GM18507 (cell line): ENCODE measurements at regions not wholly inside any gene's neighbourhood (a gene's known extent, or its start where the extent isn't known, plus 50 kb on each side); places are given as distances from the start of the nearest gene placed in this dataset.

Experiments used
- DNase-seq: peaks from one replicate; pipeline ENCODE4 v3.0.0; 2011; ENCODE audit warnings: low read depth; ENCODE audit not compliant: insufficient read length; ENCODE audit errors: extremely low spot score
- FAIRE-seq: peaks from 2 replicates; lab custom pipeline; 2011; peaks lifted over from hg19 to GRCh38; lab: Jason Lieb, UNC

GRCh38 chr4:32119907-32120306, 1399.7 kb downstream of the PCDH7 start:
- DNase-seq (no peak), FAIRE-seq (no peak)

DNA sequence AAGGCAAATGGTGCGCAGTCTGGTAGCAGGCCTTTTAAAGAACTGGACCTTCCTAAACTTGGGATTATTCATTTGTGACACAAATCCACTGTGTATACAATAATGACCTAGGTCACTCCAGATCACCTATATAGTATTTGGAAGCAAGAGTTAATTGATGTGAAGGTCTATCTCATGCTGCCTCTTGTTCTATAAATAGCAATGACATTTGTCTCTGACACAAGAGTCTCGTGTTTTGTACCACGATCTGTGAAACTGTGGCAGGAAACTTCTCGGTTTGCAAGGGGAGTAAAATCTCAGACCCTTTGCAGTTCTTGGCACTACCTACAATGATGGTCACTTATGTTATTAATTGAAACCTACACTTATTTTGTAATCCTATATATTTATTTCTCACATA, 1408.4 kb downstream of the PCDH7 start:
- FAIRE-seq (no peak), DNase-seq (no peak)

DNA sequence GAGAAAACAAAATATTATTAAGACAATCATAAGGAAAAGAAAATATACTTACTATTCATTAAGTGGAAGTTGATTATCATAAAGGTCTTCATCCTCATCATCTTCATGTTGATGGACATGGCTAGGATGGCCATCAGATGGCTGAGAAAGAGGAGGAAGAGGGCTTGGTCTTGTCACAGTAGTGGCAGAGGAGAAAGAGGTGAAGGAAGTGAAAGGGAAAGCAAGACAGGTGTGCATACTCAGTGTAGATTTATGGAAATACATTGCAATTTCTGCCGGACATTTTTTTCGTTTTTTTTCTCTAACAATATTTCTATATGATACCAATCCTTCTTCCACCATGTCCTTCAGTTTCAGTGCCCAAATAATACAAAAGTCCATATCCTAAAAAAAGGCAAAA, 1409.8 kb downstream of the PCDH7 start:
- DNase-seq (no peak), FAIRE-seq (no peak)

GRCh38 chr4:32133141-32133540, 1413.0 kb downstream of the PCDH7 start:
- no peak for FAIRE-seq
- DNase-seq: no peak

DNA sequence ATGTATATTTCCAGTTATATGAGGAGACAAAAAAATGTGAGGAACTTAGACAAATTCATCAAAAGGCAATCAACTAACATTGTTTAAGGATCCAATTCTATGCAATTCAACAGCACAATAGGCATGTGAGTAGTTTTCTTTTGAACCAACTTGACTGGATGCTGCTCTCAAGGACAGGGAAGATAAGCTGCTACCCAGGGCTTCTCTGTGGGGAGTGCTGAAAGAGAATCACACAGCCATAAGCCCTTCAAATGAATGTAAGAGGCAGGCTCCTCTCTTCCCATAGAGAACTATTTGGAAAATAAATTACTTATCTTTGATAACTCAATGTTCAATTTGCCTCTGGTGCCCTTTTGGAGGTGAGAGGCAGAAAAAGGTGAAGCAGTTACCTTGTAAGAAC, 1413.6 kb downstream of the PCDH7 start:
- FAIRE-seq (no peak), DNase-seq (no peak)

DNA sequence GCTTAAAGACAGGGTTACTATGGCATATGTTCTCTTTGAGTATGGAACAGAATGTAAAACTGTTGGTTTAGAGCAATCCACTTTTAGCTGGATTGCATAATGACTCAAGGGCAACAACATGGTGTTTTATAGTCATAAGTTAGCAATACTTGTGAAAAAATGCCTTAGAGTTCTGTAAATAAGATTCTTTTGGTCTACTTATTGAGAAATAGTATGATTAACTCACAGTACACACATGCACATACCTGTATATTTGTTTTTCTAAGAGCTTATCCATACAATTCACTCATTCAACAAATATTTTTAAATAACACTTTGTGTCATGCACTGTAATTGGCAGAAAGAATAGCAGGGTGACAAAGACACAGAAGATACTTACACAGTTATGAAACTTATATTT, 1415.5 kb downstream of the PCDH7 start:
- FAIRE-seq: no peak
- DNase-seq: no peak

DNA sequence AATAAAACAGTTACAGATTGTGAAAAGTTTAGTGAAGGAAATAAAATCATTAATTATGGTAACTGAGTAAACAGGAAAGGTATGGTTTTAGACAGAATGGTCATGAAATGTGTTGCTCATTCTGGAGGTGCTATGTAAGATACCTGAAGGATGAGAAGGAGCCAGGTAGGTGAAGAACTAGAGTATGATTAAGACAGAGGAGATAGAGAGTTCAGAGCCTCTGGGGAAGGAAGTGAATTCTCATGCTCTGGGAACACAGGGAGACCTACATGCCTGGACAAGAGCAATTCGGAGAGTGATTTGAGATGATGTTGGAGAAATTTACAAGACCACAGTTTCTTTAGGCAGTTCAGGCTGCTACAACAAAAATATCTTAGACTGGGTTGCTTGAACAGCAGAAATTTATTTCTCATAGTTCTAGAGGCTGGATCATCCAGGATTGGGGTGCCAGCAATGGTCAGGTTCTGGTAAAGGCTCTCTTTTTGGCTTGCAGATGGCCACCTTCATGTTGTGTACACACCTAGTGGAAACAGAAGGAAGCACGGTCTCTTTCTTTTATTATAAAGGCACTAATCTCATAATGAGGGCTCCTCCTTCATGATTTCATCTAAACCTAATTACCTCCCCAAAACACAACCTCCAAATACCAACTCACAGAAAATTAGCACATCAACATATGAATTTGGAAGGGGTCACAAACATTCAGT, 1416.1 kb downstream of the PCDH7 start:
- DNase-seq (no peak), FAIRE-seq (no peak)

GRCh38 chr4:32140636-32141035, 1420.5 kb downstream of the PCDH7 start:
- DNase-seq (no peak), FAIRE-seq (no peak)

DNA sequence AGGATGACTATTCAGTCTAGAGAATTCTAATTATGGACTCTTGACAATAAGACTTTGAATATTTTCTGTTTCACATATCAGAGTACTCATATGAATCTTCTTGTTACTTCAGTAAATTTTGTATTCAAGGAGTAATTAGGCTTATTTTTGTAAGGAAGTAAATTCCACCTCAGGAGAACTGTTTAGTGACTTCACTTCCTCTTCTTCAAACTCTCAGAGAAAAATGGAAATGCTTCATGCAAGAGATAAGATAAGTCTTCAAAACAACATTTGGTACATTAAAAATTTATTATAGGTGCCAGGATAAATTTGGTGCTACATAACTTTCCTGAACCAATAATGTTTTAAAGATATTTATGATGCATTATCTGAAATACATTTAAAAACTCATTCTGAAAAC, 1421.9 kb downstream of the PCDH7 start:
- FAIRE-seq (no peak), DNase-seq (no peak)

- no peak for FAIRE-seq
- DNase-seq: no peak
These were observed 1425.8 kb downstream of the PCDH7 start for GRCh38 chr4:32145987-32146386.

- DNase-seq: no peak
- FAIRE-seq: no peak
These were observed 1427.4 kb downstream of the PCDH7 start for GRCh38 chr4:32147446-32148085.

DNA sequence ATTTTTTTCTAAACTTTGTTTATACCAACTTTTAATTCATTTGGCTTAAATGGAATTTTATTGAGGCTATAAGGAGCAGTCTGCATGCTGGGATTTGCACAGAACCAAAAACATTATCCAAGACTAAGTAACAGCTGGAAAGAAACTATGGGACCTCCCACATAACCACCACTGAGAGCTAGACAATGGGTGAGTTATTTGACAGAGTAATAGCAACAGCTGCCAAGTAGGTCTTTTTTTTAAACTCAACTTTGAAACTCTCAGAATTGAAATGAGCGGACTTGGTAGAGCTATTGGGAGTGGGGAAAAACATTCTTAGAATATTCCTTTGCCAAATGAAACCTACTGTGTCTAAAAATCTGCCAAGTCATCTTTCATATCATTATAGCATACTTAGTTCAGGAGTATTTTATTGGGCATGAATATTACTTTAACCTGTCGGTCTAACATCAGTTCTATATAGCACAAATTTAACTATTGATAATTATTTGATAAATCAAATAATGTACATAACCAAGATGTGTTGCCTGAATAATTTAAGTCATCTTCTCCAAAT, 1428.0 kb downstream of the PCDH7 start:
- no peak for DNase-seq
- FAIRE-seq: no peak

DNA sequence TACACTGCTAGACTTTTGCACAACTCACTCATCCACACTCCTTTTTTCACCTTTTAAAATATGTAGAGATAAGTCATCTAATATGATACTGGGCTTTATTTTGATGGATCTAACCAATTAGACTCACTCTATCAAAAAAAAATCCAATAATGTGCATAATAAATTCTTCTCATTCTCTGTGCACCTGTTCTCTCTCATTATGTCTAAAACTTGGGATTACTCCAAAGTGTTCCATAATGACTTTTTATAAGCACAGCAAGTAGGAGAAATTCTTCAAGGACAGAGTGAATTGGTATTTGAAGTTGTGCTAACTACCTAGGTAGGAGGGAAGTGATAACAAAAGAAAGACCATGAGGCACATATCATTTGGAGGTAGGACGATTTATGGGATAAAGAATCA, 1438.8 kb downstream of the PCDH7 start:
- DNase-seq: no peak
- no peak for FAIRE-seq

DNA sequence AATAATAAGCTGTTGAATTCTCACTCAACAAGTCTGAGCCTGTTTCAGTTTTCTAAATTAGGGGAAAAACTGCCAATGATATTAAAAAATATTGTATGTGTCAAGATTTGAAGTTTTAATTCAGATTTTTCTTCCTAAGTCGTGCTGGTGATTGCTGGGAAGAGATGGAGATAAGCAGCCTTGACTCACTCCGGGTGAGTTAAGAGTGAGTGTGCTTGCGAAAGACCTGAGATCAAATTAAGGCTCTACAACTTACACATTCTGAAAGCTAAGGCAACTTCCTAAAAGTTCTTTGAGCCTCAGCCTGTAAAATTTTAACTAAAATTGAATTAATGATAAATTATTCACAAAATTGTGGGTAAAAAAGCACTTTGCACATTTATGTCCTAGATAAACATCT, 1441.2 kb downstream of the PCDH7 start:
- DNase-seq: no peak
- no peak for FAIRE-seq

DNA sequence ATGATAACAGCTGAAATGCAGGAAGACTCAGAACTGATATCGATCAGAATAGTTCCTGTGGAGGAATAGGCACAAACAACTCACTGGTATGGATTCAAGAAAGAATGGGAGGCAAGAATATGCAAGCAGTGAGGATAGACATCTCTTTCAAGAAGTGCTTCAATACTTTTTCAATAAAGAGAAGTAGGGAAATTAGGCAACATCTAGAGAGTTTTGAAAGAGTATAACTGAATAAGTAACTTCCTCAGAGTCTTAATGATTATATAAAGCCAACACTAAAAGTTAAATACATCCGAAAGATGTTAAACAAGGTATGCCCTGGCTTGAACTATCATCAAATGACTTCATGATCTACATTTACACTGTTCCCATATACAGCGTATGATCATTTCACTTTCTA, 1443.0 kb downstream of the PCDH7 start:
- DNase-seq (no peak), FAIRE-seq (no peak)

DNA sequence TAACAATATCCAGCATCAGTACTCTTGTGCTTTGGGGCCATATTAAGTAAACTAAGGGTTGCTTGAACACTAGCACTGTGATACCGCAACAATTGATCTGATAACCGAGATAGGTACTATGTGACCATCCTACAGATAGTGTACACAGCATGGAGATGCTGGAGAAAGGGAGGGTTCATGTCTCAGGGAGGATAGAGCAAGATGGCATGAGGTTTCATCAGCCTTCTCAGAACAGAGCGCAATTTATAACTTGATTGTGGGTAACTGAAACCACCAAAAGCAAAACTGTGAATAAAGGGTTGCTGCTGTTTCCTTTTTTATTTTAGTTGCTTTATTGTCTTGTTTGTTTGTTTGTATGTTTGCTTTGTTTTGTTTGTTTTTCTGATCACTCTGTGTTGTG, 1449.7 kb downstream of the PCDH7 start:
- no peak for FAIRE-seq
- no peak for DNase-seq

DNA sequence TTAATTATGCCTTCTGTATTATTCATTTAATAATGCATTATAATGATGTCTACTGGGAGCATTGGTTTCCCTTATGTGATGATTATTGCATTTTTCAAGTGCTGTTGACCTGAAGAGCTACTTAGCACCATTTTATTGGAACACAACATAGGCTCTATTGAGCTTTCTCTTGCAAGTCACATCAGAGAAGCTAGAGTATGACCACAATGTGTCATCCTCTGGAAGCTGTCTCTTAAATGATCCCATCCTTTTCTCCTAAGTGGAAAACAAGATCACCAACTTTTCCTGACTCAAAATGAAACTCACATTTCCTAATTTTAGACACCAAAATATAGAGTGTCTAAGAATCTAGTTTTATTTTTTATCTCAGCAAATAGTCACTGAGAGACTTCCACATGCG, 1451.9 kb downstream of the PCDH7 start:
- DNase-seq (no peak), FAIRE-seq (no peak)

DNA sequence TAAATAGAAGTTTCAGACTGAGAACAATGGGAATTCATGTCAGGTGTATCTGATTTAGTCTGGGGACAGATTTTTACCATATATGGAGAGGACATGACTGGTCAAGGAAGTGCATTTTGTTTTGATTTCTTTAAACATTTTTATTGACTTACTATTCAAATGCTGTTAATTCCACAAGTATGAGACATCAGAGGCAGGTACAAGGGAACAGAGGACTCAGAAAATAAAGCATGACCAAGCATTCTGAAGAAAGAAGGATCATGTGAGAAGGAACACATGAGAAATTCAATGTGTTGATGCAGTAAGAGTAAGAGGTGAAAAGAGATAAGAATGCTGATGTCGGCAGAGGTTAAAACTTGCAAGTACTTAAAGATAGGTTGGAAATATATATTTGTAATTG, 1452.6 kb downstream of the PCDH7 start:
- DNase-seq (no peak), FAIRE-seq (no peak)

GRCh38 chr4:32180086-32180485, 1459.9 kb downstream of the PCDH7 start:
- no peak for FAIRE-seq
- DNase-seq: no peak

- FAIRE-seq (no peak), DNase-seq (no peak)
These were observed 1464.0 kb downstream of the PCDH7 start for GRCh38 chr4:32184186-32184585.

DNA sequence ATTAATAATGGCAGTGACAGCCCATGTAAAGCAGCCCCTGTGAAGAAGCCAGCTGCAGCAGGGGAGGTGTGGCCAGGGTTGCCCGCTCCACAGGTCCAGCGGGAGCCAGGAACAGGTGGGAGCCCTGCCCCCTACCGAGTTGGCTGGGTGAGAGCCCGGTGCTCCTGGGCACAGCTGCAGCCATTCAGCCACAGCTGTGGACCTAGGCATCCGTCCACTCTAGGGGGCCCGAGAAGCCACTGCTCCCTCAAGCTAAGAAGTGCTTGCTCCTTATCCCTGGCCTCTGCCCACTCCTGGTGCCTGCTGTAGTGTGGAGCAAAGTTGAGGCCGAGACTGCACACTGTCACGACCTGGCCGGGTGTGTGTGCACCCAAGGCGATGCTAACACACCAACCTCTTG, 1469.0 kb downstream of the PCDH7 start:
- no peak for FAIRE-seq
- no peak for DNase-seq
